Mesendoderm (in vitro differentiated cells): ENCODE measurements at regions not wholly inside any gene's neighbourhood (a gene's known extent, or its start where the extent isn't known, plus 50 kb on each side); places are given as distances from the start of the nearest gene placed in this dataset.

Experiments used
- DNase-seq: peaks from one replicate; pipeline ENCODE4 v3.0.0; 2013
- H2AK5ac ChIP-seq: 2 replicates; pipeline ENCODE4 v1.6.1; 2013; ENCODE audit warnings: low read length, inconsistent platforms
- H2BK120ac ChIP-seq: 2 replicates; pipeline ENCODE4 v1.6.1; 2013; ENCODE audit warnings: low read depth, mild to moderate bottlenecking, low read length, moderate library complexity, mixed read lengths
- H2BK15ac ChIP-seq: replicated peaks from 2 replicates; pipeline ENCODE4 v1.6.1; 2013; ENCODE audit warnings: low read depth, mild to moderate bottlenecking, moderate library complexity
- H2BK5ac ChIP-seq: 2 replicates; pipeline ENCODE4 v1.6.1; 2013; ENCODE audit warnings: low read length, inconsistent platforms
- H3K18ac ChIP-seq: 2 replicates; pipeline ENCODE4 v1.6.1; 2013; ENCODE audit warnings: mild to moderate bottlenecking, low read length, mixed read lengths
- H3K23ac ChIP-seq: one replicate; pipeline ENCODE4 v1.6.1; 2013; ENCODE audit warnings: low read length
- H3K27ac ChIP-seq: 2 replicates; pipeline ENCODE4 v1.5.1; 2013; ENCODE audit warnings: low read depth, mild to moderate bottlenecking, inconsistent platforms, low read length, moderate library complexity
- H3K27me3 ChIP-seq: 2 replicates; pipeline ENCODE4 v1.6.1; 2013; ENCODE audit warnings: low read length, control low read depth, mild to moderate bottlenecking, inconsistent platforms; ENCODE audit not compliant: insufficient read depth, poor library complexity
- H3K36me3 ChIP-seq: 2 replicates; pipeline ENCODE4 v1.6.1; 2013; ENCODE audit warnings: low read length, inconsistent platforms; ENCODE audit not compliant: control insufficient read depth, insufficient read depth
- H3K4ac ChIP-seq: one replicate; pipeline ENCODE4 v1.6.1; 2013; ENCODE audit warnings: low read depth, mild to moderate bottlenecking, low read length, moderate library complexity
- H3K4me1 ChIP-seq: 2 replicates; pipeline ENCODE4 v1.6.1; 2013; ENCODE audit warnings: low read depth, low read length, inconsistent platforms; ENCODE audit not compliant: control insufficient read depth
- H3K4me2 ChIP-seq: 2 replicates; pipeline ENCODE4 v1.6.1; 2013; ENCODE audit warnings: low read length
- H3K4me3 ChIP-seq: 2 replicates; pipeline ENCODE4 v1.5.1; 2013; ENCODE audit warnings: mild to moderate bottlenecking, low read length
- H3K56ac ChIP-seq: one replicate; pipeline ENCODE4 v1.6.1; 2013; ENCODE audit warnings: low read length
- H3K79me1 ChIP-seq: 2 replicates; pipeline ENCODE4 v1.6.1; 2013; ENCODE audit warnings: low read length, inconsistent platforms
- H3K79me2 ChIP-seq: 2 replicates; pipeline ENCODE4 v1.6.1; 2013; ENCODE audit warnings: mild to moderate bottlenecking, low read length; ENCODE audit not compliant: control insufficient read depth, insufficient read depth
- H3K9ac ChIP-seq: 2 replicates; pipeline ENCODE4 v1.6.1; 2013; ENCODE audit warnings: low read length, inconsistent platforms
- H4K5ac ChIP-seq: one replicate; pipeline ENCODE4 v1.6.1; 2013; ENCODE audit warnings: low read length
- H4K8ac ChIP-seq: one replicate; pipeline ENCODE4 v1.6.1; 2013; ENCODE audit warnings: low read depth, mild to moderate bottlenecking, control low read depth, low read length, moderate library complexity
- WGBS: extraction: QIAGEN DNeasy Blood & Tissue Kit; methylation state at CpG from one replicate; pipeline ENCODE4 v1.1.7; 2013; ENCODE audit warnings: low lambda C conversion rate, missing lambda C conversion rate; ENCODE audit not compliant: insufficient coverage; ENCODE audit errors: extremely low coverage; 5-methylcytosine and 5-hydroxymethylcytosine counted together

- no peaks in the 10 kb centered on the region for H3K4me1 ChIP-seq
- WGBS = no CpG with 5 or more reads among the region's 4 CpGs
Measured at GRCh38 chr16:55955424-55955823, 80.3 kb upstream of the CES5A start.

DNA sequence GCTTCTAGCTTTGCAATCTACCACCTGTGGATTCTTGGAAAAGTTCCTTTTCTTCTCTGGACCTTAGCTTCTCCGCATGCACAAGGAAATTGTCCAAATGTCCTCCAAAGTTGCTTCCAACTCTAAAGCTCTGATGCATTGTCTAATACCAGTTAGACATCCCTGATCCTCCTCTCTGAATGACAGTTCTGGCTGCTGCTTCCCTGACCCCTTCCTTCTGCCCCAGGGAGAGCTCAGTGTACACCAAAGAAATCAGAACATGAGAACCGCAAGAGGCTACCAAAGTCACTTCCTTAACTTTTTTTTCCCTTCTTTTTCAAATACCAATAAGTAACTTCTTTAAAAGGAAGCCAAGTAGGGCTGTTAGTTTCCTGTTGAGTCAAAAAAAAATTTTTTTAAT, 79.7 kb upstream of the CES5A start:
- Histone ChIP-seq H3K23ac (no peak overlapping the region), H3K4me2 (no peak overlapping the region), H2BK15ac (no peak overlapping the region), H3K9ac (no peak overlapping the region), H2AK5ac (no peak overlapping the region), H2BK5ac (no peak overlapping the region), H3K4ac (no peak overlapping the region), H3K27ac (no peak overlapping the region), H2BK120ac (no peak overlapping the region), H4K5ac (no peak overlapping the region), H3K27me3 (no peaks in the 10 kb centered on the region), H3K56ac (no peak overlapping the region), H3K4me3 (no peak overlapping the region), H3K79me2 (no peaks in the 10 kb centered on the region), H3K36me3 (no peaks in the 10 kb centered on the region), H3K18ac (no peak overlapping the region), H4K8ac (no peak overlapping the region), H3K79me1 (no peaks in the 10 kb centered on the region), H3K4me1 (no peaks in the 10 kb centered on the region)
- WGBS = no CpG with 5 or more reads among the region's 2 CpGs
- no peak for DNase-seq

More at GRCh38 chr16:55955424-55955823, 80.3 kb upstream of the CES5A start:
- no peaks in the 10 kb centered on the region for H3K36me3 ChIP-seq
- H4K8ac ChIP-seq = no peak overlapping the region
- no peak overlapping the region for H2BK120ac ChIP-seq
- no peak overlapping the region for H4K5ac ChIP-seq
- no peak overlapping the region for H2AK5ac ChIP-seq
- H3K79me1 ChIP-seq = no peaks in the 10 kb centered on the region
- H3K4ac ChIP-seq = no peak overlapping the region
- no peak overlapping the region for H2BK5ac ChIP-seq
- no peak overlapping the region for H3K18ac ChIP-seq
- H3K4me3 ChIP-seq = no peak overlapping the region
- H3K23ac ChIP-seq = no peak overlapping the region
- H3K79me2 ChIP-seq = no peaks in the 10 kb centered on the region
- H3K4me2 ChIP-seq = no peak overlapping the region
- H3K27ac ChIP-seq = no peak overlapping the region
- H3K56ac ChIP-seq = no peak overlapping the region
- H3K9ac ChIP-seq = no peak overlapping the region
- H2BK15ac ChIP-seq = no peak overlapping the region
- no peaks in the 10 kb centered on the region for H3K27me3 ChIP-seq
- DNase-seq = no peak

GRCh38 chr16:55949518-55949917, 74.3 kb upstream of the CES5A start:
- no CpG with 5 or more reads among the region's 1 CpG for WGBS
- Histone ChIP-seq H2BK15ac (no peak overlapping the region), H3K36me3 (no peaks in the 10 kb centered on the region), H2BK120ac (no peak overlapping the region), H3K4me3 (no peak overlapping the region), H2AK5ac (peak overlapping the region; percentile 76), H3K56ac (peak overlapping the region; percentile 75), H3K18ac (no peak overlapping the region), H3K9ac (no peak overlapping the region), H3K4me1 (peaks cover 8% of the 10 kb centered on the region), H3K79me1 (no peaks in the 10 kb centered on the region), H4K8ac (no peak overlapping the region), H3K27ac (peak overlapping the region; percentile 33), H3K4me2 (no peak overlapping the region), H4K5ac (no peak overlapping the region), H3K79me2 (no peaks in the 10 kb centered on the region), H3K27me3 (no peaks in the 10 kb centered on the region), H3K23ac (peak overlapping the region; percentile 57), H3K4ac (no peak overlapping the region), H2BK5ac (no peak overlapping the region)
- no peak for DNase-seq

DNA sequence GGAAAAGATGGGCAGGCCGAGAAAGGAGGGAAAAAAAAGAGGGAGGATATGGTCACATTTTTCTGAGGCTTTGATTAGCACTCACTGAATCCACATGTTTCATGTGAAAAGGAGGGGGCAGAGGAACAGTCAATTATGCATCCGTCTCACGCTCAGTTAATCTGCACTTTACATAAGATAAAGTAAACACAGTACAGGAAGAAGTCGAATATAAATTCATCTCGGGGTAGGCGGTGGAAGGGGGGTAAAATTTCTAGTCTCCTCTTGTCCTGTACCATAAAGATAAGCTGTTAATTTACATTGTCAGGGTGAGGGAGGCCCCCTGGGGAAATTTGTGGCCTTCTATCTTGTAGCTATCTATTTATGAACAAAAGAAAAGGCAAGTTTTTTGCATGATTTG, 73.1 kb upstream of the CES5A start:
- H3K18ac ChIP-seq = no peak overlapping the region
- H3K79me2 ChIP-seq = no peaks in the 10 kb centered on the region
- H3K4me1 ChIP-seq = peaks cover 8% of the 10 kb centered on the region
- H3K36me3 ChIP-seq = no peaks in the 10 kb centered on the region
- no peak overlapping the region for H3K4me3 ChIP-seq
- no peak overlapping the region for H3K4me2 ChIP-seq
- H3K27me3 ChIP-seq = no peaks in the 10 kb centered on the region
- H3K79me1 ChIP-seq = no peaks in the 10 kb centered on the region
- no peak overlapping the region for H4K5ac ChIP-seq
- H2BK15ac ChIP-seq = no peak overlapping the region
- peak; percentile 48 for DNase-seq
- no peak overlapping the region for H2AK5ac ChIP-seq
- H3K56ac ChIP-seq = no peak overlapping the region
- no peak overlapping the region for H3K9ac ChIP-seq
- no peak overlapping the region for H3K27ac ChIP-seq
- H3K23ac ChIP-seq = no peak overlapping the region
- no peak overlapping the region for H3K4ac ChIP-seq
- no CpG with 5 or more reads among the region's 6 CpGs for WGBS
- H2BK5ac ChIP-seq = no peak overlapping the region
- no peak overlapping the region for H4K8ac ChIP-seq
- no peak overlapping the region for H2BK120ac ChIP-seq

DNA sequence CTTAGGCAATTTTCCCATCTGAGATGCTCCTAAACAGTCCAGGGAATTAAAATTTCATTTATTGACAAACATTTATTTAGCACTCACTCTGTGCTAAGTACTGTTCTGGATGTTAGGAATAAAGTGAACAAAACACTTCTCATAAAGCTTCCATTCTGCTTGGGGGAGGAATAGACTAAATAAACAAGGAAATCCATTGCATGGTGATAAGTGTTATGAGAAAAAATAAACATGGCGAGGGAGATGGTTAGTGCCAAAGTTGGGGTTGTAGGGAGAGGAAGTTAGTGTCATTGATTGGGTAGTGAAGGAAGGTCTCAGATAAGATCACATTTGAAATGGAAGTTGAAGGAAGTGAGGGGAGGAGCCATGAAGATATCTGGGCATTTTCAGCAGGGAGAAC, 72.2 kb upstream of the CES5A start:
- Histone ChIP-seq H4K5ac (no peak overlapping the region), H2BK15ac (no peak overlapping the region), H3K4me3 (no peak overlapping the region), H3K27me3 (no peaks in the 10 kb centered on the region), H3K79me1 (no peaks in the 10 kb centered on the region), H2BK120ac (no peak overlapping the region), H3K79me2 (no peaks in the 10 kb centered on the region), H3K9ac (no peak overlapping the region), H3K4ac (no peak overlapping the region), H4K8ac (no peak overlapping the region), H2AK5ac (peak overlapping the region; percentile 17), H3K18ac (no peak overlapping the region), H3K56ac (peak overlapping the region; percentile 73), H3K36me3 (no peaks in the 10 kb centered on the region), H3K27ac (no peak overlapping the region), H3K4me1 (peaks cover 8% of the 10 kb centered on the region), H3K23ac (no peak overlapping the region), H3K4me2 (no peak overlapping the region), H2BK5ac (peak overlapping the region; percentile 87)
- WGBS = 100% methylated on average over 1 of the region's 1 CpG
- no peak for DNase-seq

DNA sequence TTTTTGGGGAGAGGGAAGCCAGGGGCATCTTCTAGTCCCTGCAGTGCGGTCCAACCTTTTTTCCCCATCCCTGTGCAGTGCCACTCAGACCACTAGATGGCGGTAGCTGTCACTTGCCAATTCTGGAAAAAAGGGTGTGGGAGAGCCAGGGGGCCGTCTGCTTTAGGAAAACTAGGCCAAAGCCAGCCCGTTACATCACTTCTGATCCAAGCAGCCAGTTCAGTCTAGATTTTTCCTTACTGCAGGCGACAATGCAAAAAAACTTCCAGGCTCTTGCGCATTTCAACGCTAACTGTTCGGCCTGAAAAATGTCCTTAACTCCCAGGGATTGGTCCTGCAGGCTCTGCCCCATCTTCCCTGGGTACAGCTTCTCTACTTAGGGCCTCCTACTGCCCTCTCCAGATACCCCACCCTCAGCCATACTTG, 69.2 kb upstream of the CES5A start:
- no peak overlapping the region for H3K23ac ChIP-seq
- no peak overlapping the region for H2AK5ac ChIP-seq
- H3K27me3 ChIP-seq = no peaks in the 10 kb centered on the region
- no peak overlapping the region for H2BK15ac ChIP-seq
- H3K4ac ChIP-seq = no peak overlapping the region
- WGBS = no CpG with 5 or more reads among the region's 8 CpGs
- H3K4me1 ChIP-seq = peaks cover 8% of the 10 kb centered on the region
- no peak overlapping the region for H3K9ac ChIP-seq
- no peaks in the 10 kb centered on the region for H3K79me2 ChIP-seq
- H2BK5ac ChIP-seq = no peak overlapping the region
- no peak overlapping the region for H3K56ac ChIP-seq
- no peak overlapping the region for H4K5ac ChIP-seq
- H3K27ac ChIP-seq = no peak overlapping the region
- no peaks in the 10 kb centered on the region for H3K36me3 ChIP-seq
- H3K79me1 ChIP-seq = no peaks in the 10 kb centered on the region
- no peak overlapping the region for H4K8ac ChIP-seq
- no peak overlapping the region for H2BK120ac ChIP-seq
- no peak overlapping the region for H3K4me3 ChIP-seq
- peak; percentile 81 for DNase-seq
- no peak overlapping the region for H3K4me2 ChIP-seq
- no peak overlapping the region for H3K18ac ChIP-seq
